GM18519 (cell line): ENCODE measurements at regions not wholly inside any gene's neighbourhood (a gene's known extent, or its start where the extent isn't known, plus 50 kb on each side); places are given as distances from the start of the nearest gene placed in this dataset.

ENCODE experiments used
- ATAC-seq: cut with Tn5 transposase; IDR thresholded peaks from one replicate; pipeline ENCODE4 v1.9.1; 2021; ENCODE audit warnings: mild to moderate bottlenecking, moderate library complexity; ENCODE audit not compliant: unreplicated experiment, low FRiP score

DNA sequence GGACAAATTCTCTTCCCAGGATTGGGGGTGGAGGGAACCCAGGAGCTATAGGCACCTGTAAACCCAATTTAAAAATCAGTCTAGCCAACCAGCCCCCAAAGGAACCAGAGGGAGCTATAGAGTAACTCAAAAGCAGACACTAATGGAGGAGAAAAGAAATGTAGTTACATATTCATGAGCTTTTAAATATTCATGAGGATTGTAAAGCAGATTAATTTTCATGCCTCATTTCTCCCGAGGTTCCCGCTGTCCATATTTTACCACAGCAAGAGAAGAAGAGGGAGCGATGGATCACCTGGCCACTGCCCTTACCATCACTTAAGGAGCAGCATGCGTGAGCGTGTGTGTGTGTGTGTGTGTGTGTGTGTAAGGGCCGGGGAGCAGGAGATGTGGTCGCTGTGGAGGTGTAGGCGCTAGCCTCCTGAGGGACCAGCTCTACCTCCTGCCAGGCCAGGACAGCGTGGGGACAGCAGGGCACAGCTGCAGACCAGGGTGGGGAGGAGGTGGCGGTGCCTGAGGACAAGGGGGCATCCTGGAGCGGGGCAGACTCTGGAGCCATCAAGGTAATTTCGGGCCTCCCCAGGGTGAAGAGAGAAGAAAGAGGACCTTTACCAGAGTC is 100.7 kb upstream of the THY1 start:
- ATAC-seq = no peak

DNA sequence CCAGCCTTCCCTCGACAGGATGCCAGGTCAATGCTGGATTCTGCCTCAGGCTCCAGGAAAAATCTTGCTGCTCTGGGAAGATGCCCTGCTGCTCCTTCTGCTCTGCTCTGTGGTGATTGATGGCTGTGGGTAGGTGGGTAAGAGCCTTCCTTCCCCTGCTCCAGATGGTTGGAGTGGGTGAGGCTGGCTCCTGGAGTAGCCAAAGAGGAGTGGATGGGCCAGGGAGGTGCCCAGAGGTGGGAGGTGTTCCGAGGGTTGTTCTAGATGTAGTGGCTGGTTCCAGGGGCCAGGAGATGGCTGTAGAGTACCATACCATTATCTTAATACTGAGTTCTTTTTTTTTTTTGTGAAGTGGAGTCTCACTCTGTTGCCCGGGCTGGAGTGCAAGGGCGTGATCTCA is 99.6 kb upstream of the THY1 start:
- ATAC-seq = no peak

DNA sequence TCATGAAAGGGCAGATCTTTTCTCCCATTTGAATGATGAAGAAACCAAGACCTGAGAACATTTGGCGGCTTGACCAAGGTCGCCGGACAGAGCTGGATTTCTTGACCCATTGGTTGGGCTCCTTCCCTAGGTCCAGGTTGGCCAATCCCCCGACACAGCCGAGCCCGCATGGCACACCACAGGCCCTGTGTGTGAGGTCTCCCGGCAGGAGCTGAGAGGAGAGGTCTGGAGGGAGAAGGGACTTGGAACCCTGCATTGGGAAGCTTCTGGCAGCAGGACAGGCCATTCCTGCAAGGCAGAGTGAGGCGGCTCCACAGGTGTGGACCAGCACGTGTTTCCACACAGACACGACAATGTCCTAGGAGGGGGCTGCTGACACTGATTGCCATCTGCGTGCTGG is 98.6 kb upstream of the THY1 start:
- ATAC-seq = no peak

DNA sequence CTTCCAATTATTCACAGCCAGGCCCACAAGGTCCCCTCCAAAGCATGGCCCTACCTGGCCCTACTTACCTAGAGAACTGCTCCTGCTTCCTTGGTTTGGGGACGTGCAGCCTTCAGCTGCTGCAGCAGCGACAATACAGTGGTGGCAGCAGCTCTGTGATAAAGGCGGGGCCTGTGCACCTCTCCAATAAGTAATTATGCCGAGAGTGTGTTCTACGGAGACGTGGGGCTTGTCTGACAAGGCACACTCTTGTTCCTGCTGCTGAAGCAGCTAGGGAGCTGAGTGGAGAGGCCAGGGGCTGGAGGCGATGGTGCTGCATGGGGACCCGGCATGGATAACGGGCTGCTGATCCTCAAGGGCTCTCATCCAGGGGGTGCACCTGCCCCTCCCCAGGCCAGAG is 98.0 kb upstream of the THY1 start:
- no peak for ATAC-seq

DNA sequence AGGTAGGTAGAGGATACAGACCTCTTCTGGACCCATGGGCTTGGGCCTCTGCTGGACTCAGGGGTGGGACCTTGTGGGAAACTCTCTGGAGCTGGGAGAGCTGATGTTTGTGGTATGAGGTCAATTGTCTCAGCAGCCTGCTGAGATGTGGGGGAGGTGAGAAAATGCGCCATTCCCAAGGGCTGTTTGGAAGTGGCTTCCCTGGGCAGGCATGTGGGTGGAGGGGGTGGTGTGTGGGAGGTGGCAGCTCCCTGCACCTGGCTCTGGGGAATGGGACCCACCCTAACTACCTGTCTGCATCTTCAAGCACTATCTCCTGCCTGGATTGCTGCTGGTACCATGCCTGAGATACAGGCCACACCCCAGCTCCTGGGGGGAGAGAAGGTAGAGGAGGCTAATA is 97.4 kb upstream of the THY1 start:
- no peak for ATAC-seq

DNA sequence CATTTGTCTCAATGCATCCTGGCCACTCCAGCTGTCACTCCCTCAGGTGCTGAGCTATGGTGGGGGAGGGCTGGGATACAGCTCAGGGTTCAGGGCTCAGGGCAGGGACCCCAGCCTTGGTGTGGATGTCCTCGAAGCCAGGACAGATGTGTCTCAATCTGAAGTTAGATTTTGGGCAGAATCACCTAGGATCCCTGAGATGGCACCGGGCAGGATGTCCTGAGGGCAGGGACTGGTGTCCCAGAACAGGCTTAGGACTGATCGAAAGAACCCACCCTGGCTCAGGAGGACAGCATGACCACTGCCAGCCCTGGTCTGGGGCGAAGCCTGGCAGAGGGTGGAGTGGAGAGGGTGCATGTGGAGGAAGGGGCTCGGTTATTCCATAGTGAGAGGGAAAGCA is 96.8 kb upstream of the THY1 start:
- ATAC-seq = no peak

DNA sequence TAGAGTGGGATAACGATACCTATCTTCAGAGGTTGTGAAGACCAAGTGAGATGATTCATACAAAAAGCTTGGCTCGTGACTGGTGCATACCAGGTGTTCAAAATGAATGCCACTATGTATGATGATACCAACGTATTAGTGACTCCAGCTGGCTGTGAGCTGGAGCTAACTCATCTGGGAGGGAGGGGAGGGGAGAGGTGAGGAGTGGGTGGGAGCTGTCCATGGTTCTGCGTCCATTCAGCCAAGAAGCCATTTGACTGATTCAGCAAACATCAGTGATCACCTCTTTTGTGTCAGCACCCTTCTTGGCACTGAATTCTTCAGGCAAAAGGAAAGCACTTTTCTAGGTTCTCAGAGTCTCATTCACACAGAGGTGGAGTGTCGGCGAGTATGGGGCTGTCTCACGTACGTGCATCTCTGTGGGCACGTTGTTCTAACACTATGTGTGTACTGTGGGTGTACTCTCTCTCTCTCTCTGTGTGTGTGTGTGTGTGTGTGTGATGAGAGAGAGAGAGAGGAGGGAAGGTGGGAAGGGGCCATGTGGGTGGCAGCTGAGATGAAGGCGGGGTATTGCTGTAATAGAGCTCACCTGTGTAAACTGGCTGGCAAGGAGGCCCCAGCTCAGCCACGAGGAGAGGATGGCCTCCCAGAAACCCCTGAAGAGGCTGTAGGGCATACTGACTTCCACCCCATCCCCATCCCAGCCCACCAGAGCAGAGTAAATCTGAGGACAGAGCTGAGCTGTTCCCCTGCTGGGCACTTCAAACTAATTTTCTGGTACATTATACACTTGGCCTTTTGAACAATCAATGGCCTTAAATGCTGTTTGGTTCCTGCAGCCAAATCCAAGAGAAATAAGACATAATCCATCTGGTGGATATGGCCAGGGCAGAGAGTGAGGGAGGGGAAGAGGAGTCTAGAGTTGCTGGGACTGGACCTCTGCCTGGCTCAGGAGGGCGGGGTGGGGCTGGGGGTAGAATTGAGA is 96.1 kb upstream of the THY1 start:
- no peak for ATAC-seq

DNA sequence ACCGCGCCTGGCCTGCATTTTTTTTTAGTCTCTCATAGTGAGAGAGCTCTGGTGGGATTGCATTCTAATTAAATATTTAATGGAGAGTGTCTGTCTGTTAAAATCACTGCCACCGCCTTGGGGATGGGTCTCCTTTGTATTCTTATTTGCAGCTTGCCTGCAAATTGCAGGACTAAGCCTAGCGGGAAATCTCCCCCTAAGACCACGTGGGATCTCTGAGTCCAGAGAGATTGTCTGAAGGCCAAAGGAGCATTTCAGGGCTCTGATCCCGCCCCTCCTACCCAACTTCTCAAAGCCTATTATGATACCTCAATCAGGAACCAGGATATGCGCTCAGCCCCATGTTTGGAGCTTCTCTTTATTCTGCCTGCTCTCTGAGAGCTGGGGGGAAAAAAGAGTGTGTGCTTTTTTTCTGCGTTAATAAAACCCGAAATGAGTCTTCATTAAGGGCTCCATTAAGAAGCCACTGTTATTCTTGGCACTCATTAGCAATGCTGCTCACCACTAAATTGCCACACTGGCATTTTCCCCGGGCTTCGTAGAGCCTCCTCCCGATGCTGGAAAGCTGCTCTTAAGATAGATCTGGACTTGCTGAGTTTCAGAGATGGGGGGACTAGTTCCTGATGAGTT is 92.9 kb upstream of the THY1 start:
- ATAC-seq = no peak

DNA sequence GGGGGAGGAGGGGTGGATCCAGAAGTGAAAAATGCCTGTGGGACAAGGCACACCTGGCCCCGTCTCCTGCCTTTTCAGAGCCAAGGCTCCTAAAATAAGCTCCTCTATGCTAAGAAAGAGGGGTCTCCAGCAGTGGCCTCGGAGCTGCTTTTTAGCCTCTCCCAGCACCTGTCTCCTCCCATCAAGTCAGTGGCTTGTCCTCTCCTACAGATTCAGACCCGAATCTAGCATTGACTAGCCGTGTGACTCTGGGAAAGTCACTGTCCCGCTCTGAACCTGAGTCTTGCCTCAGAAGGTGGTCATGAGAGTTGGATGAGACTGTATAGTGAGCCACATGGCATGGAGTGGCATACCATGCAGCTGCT is 90.8 kb upstream of the THY1 start:
- ATAC-seq = no peak

DNA sequence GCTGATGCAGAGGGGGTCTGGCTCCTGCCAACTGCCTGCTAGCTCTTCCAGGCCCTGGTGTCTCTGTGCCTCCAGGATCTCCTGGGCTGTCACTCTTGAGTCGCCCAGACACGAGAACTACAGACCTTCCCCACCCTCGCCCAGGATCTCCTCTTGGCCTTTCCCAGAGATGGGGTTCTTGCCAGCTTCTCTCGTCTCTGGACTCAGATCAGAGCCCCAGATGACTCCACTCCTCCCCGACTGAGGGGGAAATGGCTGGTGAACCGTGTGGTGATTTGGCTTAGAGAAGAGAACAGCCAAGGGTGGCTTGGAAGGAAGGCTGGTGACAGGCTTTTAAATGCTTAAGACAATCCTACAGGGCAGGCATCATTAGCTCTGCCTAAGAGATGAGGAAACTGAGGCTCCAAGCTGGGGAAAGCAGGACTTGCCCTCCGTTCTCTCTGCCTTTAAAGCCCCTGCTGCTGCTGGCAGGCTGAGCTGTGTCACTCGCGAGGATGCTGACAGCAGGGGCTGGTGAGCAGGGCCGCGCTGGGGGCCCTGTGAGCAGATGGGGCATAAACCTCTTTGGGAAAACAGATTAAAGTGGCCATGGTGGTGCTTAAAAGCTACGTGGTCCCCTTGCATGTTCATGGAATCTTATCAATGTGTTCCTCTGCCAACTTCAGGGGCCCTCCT is 90.3 kb upstream of the THY1 start:
- no peak for ATAC-seq

DNA sequence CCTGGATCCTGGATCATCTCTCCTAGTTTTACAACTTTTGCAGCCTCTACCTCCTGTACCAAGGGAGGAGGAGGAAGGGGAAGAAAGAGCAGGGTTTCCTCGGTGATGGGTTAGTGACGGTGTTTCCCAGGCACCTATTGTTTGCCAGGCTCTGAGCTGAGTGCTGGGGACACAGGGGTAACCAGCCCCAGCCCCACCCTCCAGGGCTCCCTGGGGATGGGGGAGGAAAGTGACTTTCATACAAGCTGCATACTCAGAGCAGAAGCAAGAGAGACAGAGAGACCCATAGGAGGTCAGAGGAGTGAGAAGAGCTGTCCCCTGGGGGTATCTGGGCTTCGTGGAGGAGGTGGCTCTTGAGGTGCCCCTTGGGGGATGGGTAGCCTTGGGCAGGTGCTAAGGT is 89.4 kb upstream of the THY1 start:
- no peak for ATAC-seq

DNA sequence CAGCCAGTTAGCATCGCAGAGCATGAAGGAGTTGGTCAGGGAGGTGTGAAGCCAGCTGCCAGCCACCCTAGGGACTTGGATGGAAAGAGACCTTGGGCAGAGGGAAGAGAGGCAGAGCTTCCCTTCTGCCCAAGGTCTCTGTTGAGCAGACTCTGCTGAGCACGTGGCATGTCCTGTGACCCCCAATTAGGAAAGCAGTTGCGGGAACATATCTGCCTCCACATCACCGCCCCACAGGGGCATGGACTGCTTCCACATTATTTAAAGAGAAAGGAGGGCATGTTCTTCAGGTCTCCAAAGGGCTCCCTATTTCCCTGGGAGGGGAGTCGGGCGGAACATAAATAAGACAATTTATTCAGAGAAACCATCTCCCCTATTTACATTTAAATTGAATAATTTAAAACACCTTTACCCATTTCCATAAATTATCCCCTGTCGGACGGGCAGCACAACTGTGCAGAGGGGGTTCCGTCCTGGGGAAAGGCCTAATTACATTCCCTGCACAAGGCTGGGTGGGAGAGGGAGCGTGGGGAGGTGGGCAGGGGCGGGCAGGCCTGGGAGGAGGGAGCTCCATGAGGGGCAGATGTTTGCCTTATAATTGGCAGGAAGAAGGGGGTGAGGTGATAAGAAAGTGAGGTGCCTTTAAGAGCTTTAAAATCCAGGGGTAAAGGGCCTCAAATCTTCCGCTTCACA is 88.8 kb upstream of the THY1 start:
- ATAC-seq = no peak

DNA sequence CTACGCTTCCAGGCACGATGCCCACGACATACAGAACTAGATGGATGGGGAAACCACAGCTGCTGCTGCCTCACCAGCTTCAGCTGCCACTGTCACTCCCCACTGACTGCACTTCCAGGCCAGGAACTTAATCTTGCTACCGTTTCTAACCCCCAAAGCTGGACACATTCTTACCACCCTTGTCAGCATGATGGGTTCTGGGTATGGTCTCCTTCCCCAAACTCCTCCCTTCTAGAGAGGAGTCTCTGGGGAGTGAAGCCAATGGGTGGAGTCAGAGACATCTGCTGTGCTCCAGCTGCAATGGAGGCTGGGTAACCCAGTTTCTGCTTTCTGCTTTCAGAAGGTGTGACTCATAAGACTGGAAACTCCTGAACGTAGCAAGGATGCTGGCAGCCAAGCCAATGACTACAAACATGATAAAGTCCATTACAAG is 87.0 kb upstream of the THY1 start:
- ATAC-seq = peak; percentile 67

DNA sequence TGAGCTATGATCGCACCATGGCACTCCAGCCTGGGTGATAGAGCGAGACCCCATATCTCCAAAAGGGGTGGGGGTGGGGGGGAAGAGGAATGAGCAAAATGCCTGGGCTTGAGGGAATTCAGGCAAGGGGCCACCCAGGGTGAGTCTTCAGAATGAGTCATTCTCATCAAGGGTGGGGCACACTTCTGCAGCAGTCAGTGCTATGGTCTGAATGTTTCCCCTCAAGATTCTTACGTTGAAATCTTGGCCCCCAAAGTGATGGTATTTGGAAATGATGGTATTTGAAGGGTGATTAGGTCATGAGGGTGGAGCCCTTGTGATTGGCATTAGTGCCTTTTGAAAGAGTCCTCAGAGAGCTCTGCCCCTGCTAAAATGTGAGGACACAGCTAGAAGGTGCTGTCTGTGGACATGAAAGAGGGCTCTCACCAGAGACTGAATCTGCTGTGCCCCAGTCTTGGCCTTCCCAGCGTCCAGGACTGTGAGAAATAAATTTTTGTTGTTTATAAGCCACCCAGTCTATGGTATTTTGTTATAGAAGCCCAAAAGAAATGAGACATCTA is 86.4 kb upstream of the THY1 start:
- no peak for ATAC-seq

DNA sequence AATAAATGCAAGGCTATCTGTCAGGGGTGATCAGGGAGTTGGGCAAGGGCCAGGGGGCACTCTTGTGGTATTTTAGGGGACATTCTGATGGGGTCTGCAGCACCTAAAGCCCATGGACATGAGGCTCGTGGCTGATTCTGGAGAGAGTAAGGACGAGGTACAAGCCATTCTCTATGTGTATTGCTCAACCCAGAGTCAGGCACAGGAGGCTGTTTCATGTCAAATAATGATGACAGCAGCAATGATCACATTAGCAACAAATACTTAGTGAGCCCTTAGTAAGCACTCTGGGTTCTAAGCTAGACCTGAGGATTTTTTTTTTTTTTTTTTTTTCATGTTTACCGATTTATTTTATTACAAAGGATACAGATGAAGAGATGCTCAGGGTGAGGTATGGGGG is 83.5 kb upstream of the THY1 start:
- ATAC-seq = no peak

DNA sequence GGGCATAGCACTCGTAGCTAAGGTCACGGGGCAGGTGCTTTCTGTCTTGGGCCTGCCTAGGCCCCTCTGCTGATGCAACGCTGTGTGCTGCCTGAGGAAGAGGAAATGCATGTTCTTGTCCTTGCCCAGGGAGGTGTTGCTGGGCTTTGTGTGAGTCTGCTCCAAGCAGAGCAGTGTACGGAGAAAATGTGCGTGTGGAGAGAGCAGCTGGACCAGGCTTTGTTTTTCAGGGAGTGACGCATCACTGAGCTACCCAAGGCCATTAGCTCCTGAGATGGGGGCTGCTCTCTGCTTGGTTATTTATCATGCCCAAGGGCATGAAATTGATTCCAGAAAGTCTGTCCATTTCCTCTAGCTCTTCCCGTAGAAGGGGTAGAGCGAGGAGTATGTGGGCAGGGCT is 82.9 kb upstream of the THY1 start:
- no peak for ATAC-seq

DNA sequence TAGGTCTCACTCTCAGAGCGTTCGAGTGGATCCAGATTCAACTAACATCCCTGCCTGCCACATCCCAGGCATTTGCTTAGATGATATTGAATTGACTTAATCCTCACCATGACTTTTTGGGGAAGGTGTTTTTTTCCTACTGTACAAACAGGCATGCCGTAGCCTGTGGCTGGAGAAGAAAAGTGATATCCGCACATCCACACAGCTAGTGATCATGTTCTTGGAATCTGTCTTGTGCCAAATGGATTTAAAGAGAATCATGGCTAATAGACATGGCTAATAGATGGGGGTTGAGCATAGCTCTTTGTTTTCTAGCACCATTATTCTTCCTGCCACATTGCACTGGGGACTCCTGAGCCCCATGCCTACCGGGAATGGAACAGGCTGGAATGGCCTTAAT is 82.1 kb upstream of the THY1 start:
- ATAC-seq = no peak

DNA sequence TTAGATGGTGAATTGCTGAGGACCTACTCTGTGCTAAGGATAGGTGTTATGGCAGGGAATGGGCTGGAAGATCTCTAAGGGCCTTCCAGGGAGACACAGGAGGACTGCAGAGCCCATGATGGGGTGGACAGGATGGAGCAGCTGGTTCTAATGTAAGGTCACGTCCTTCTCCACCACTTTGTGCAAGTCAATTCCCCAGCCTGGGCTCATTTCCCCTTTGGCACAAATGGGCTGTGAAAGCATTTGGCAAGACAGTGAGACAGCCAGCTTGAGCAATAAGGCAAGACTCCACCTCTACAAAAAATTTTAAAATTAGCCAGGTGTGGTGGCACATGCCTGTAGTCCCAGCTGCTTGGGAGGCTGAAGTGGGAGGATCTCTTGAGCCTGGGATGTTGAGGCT is 81.4 kb upstream of the THY1 start:
- no peak for ATAC-seq

DNA sequence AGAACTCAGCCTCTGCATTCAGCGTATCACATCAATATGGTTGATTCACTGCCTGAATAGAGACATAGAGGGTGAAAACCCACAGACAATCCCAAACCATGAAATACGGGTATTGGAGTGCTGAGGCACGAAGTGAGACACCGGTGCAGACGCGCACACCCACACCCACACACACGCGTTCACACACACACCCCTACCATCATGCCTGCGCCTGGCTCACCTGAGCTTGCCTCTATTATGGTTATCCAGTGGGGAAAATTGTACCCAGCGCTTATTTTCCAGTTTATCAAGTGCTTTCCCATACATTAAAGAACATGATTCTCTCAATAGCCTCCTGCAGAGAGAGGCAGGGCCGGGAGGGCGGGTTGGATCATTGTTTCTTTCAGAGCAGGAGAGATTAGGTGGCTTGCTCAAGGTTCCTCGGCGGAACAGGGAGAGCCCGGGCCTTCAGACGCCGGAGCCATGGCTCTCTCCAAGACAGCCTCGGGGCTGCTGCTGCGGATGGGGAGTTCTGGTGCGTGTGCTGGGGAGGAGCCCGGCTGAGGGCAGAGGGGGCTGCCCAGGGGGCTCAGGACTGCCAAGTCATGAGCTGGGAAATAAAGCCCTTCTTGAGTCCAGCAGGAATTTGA is 78.9 kb upstream of the THY1 start:
- ATAC-seq = no peak

DNA sequence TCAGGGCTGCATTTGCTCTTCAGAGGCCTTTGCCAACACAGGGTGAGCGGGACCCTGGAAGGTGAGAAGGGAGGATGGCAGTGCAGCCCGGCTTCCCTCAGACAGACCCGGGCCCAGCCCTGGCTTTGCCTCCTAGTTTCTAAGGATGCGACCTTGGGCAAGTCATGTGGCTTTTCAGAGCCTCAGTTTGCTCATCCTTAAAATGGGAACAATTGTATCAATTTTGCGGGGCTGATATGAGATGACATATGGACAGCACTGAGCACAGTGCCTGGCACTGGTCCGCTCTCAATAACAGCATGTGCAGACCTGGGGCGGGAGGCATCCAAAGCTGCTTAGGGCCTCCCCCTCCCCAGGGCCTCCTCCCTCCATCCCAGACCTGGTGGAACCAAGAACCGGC is 74.7 kb upstream of the THY1 start:
- no peak for ATAC-seq
